Heart right ventricle (tissue), 16 donors: ENCODE measurements at regions not wholly inside any gene's neighbourhood (a gene's known extent, or its start where the extent isn't known, plus 50 kb on each side); places are given as distances from the start of the nearest gene placed in this dataset.

Source experiments
- ATAC-seq, 8 donors: fragments of 200-7000 bp; cut with Tn5 transposase; one replicate each; pipeline ENCODE4 v1.9.1; 2020; ENCODE audit warnings: mild to moderate bottlenecking in 8 of 8, moderate library complexity in 8 of 8, moderate number of reproducible peaks in 1 of 8
- DNase-seq, 2 donors: peaks; one replicate each; pipeline ENCODE4 v3.0.0-alpha.2; 2020
- H3K27ac ChIP-seq, 10 donors: fragments of 200-600 bp; sonication (generic) in 2 of 10; one replicate each; pipeline versions ENCODE4 v1.5.0 to v1.8.0; 2020 to 2022; ENCODE audit warnings: mild to moderate bottlenecking in 3 of 10
- H3K27me3 ChIP-seq, 7 donors: fragments of 200-600 bp; one replicate each; pipeline ENCODE4 v1.8.0; 2021 to 2022; ENCODE audit warnings: mild to moderate bottlenecking in 2 of 7
- H3K36me3 ChIP-seq, 9 donors: fragments of 200-600 bp; sonication (generic) in 1 of 9; one replicate each; pipeline versions ENCODE4 v1.5.0 to v1.8.0; 2020 to 2022; ENCODE audit warnings: mild to moderate bottlenecking in 2 of 9
- H3K4me1 ChIP-seq, 9 donors: fragments of 200-600 bp; sonication (generic) in 1 of 9; one replicate each; pipeline versions ENCODE4 v1.5.0 to v1.8.0; 2020 to 2022; ENCODE audit warnings: mild to moderate bottlenecking in 4 of 9
- H3K4me3 ChIP-seq, 10 donors: fragments of 200-600 bp; sonication (generic) in 2 of 10; one replicate each; pipeline versions ENCODE4 v1.5.0 to v1.8.0; 2020 to 2022; ENCODE audit warnings: mild to moderate bottlenecking in 7 of 10, moderate library complexity in 2 of 10
- H3K9me3 ChIP-seq, 11 donors: fragments of 200-600 bp in 10 of 11; sonication (generic) in 2 of 11; one replicate each; pipeline versions ENCODE4 v1.5.0 to v1.8.0; 2013 to 2022; ENCODE audit warnings: mild to moderate bottlenecking in 2 of 11, control low read depth in 1 of 11, moderate library complexity in 1 of 11
- CTCF ChIP-seq, 9 donors: fragments of 200-600 bp; sonication (generic) in 2 of 9; IDR thresholded peaks; one replicate each; pipeline versions ENCODE4 v1.5.0 to v1.8.0; 2021 to 2022; ENCODE audit warnings: antibody characterized with exemption in 9 of 9, mild to moderate bottlenecking in 5 of 9, moderate library complexity in 1 of 9
- WGBS, 2 donors: extraction: QIAGEN DNeasy Blood & Tissue Kit; methylation state at CpG; one replicate each; pipeline ENCODE4 v1.1.7; 2013; ENCODE audit warnings: inconsistent platforms in 1 of 2; 5-methylcytosine and 5-hydroxymethylcytosine counted together
- intact Hi-C, 10 donors: fragments of 100-400 bp; cut with DNase I; formaldehyde crosslinking; loops; one replicate each; pipeline versions ENCODE4 v1.11.1 to v1.14.2; 2022
- donor health status: Arrhythmogenic right ventricular cardiomyopathy.
- donor health status: ischemic (EF 13 %, LVEDD 7.1; RV severe dilation, severe dysfunction).
- donor health status: healthy with polysubstance abuse.
- donor health status: DM: no; HTN: yes; CAD: no.
- donor health status: DM: no; HTN: no; CAD: no.
- donor health status: ischemic (EF 25% LVEDD 6.9; RV normal size, moderate dysfunction).
- donor health status: ischemic (EF 25% LVEDD 5.7; RV mildly dilated, moderate dysfunction).
- donor health status: healthy.
- donor health status: DM: yes; HTN: yes; CAD: no.
- donor health status: Ischemic cardiomyopathy.
- donor health status: ischemic (EF 35%, LVEDD 5.7; RV mildly dilated, moderate dysfunction).
- donor health status: nonischemic (EF 11% LVEDD 7.7; RV severe dilation, severe dysfunction).
- donor health status: DM: yes; HTN: yes; CAD: no.
- donor health status: PGD.
- donor health status: ischemic (EF 29% LVEDD 5.4; RV normal size, mild dysfunction).
- donor health status: nonischemic (EF 23%, LVEDD 6.1; RV moderate dilation, normal function).

GRCh38 chr3:79896086-79896485 lies 128.3 kb upstream of the ROBO1 start:
- H3K9me3 ChIP-seq, result no peaks in the 10 kb centered on the region
- H3K4me3 ChIP-seq, result no peak overlapping the region
- no peaks in the 10 kb centered on the region for H3K27me3 ChIP-seq
- ATAC-seq (no peak), DNase-seq (no peak)
- H3K27ac ChIP-seq, result no peak overlapping the region
- intact Hi-C loops, result no loop called here
- 33 to 69% methylated on average over 1 of the region's 1 CpG for WGBS, 2 donors
- H3K36me3 ChIP-seq, result no peaks in the 10 kb centered on the region
- H3K4me1 ChIP-seq, result no peaks in the 10 kb centered on the region
- TF ChIP-seq CTCF (IDR thresholded peaks at IDR 0.05), result no peak

GRCh38 chr3:79887213-79887612 lies 119.4 kb upstream of the ROBO1 start:
- no peaks in the 10 kb centered on the region for H3K36me3 ChIP-seq
- H3K4me1 ChIP-seq, result no peaks in the 10 kb centered on the region
- no peak overlapping the region for H3K27ac ChIP-seq
- TF ChIP-seq CTCF (IDR thresholded peaks at IDR 0.05), result no peak
- ATAC-seq, result no peak
- WGBS, 2 donors, result 64 to 80% methylated on average over 2 of the region's 2 CpGs
- intact Hi-C loops, result no loop called here
- no peak for DNase-seq
- H3K27me3 ChIP-seq, result no peaks in the 10 kb centered on the region
- H3K4me3 ChIP-seq, result no peak overlapping the region
- H3K9me3 ChIP-seq, result no peaks in the 10 kb centered on the region

- intact Hi-C loops, result no loop called here
- 25 to 31% methylated on average over 4 of the region's 4 CpGs for WGBS, 2 donors
Measured at GRCh38 chr3:79886204-79886603, 118.4 kb upstream of the ROBO1 start.

GRCh38 chr3:79885407-79885806 lies 117.6 kb upstream of the ROBO1 start:
- no peaks in the 10 kb centered on the region for H3K9me3 ChIP-seq
- no peaks in the 10 kb centered on the region for H3K36me3 ChIP-seq
- no peaks in the 10 kb centered on the region for H3K4me1 ChIP-seq
- 66 to 71% methylated on average over 4 of the region's 4 CpGs for WGBS, 2 donors
- H3K4me3 ChIP-seq, result no peak overlapping the region
- ATAC-seq (no peak), DNase-seq (no peak)
- no peaks in the 10 kb centered on the region for H3K27me3 ChIP-seq
- intact Hi-C loops, result no loop called here
- TF ChIP-seq CTCF (IDR thresholded peaks at IDR 0.05), result no peak
- H3K27ac ChIP-seq, result no peak overlapping the region

More at GRCh38 chr3:79886204-79886603, 118.4 kb upstream of the ROBO1 start:
- no peak for DNase-seq
- no peak for ATAC-seq
- Histone ChIP-seq H3K4me3 (no peak overlapping the region), H3K9me3 (no peaks in the 10 kb centered on the region), H3K4me1 (no peaks in the 10 kb centered on the region), H3K27ac (no peak overlapping the region), H3K36me3 (no peaks in the 10 kb centered on the region), H3K27me3 (no peaks in the 10 kb centered on the region)
- no peak for TF ChIP-seq CTCF (IDR thresholded peaks at IDR 0.05)

GRCh38 chr3:79884354-79884753 lies 116.6 kb upstream of the ROBO1 start:
- Histone ChIP-seq H3K4me3 (no peak overlapping the region), H3K36me3 (no peaks in the 10 kb centered on the region), H3K27ac (no peak overlapping the region), H3K9me3 (no peaks in the 10 kb centered on the region), H3K27me3 (no peaks in the 10 kb centered on the region), H3K4me1 (no peaks in the 10 kb centered on the region)
- no peak for ATAC-seq
- TF ChIP-seq CTCF (IDR thresholded peaks at IDR 0.05), result no peak
- DNase-seq, result no peak
- intact Hi-C loops, result no loop called here
- 40 to 57% methylated on average over 3 of the region's 3 CpGs for WGBS, 2 donors
